ENCODE measurements at regions not wholly inside any gene's neighbourhood (a gene's known extent, or its start where the extent isn't known, plus 50 kb on each side); places are given as distances from the start of the nearest gene placed in this dataset.

DNA sequence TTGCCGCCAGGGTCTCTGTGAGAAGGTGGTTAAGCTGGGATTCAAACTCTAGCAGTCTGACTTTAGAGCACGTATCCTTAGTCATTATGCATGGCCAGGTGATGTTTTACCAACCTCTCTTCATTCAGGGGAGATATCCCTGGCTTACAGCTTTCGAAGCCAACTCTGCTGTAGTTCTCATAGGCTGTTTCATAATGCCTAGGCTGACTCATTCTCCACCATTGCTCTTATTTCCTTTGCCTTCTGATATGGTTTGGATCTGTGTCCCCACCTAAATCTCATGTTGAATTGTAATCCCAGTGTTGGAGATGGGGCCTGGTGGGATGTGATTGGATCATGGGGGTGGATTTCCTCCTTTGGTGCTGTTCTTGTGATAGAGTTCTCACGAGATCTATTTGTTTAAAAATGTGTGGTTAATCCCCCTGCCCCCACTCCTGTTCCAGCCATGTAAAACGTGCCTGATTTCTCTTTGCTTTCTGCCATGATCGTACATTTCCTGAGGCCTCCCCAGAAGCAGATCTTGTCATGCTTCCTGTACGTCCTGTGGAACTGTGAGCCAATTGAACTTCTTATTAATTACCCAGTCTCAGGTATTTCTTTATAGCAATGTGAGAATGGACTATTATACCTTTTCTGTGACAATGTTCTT, 94.6 kb upstream of the MAN1A1 start:
- Mint-ChIP-seq H3K27ac (no peak overlapping the region), H3K27me3 (ENCODE audit: low read depth) (no peaks in the 10 kb centered on the region), H3K9me3 (peaks cover 3% of the 10 kb centered on the region), H3K36me3 (ENCODE audit: low read depth) (no peaks in the 10 kb centered on the region), H3K4me1 (peaks cover 15% of the 10 kb centered on the region), H3K4me3 (no peak overlapping the region)
- TF ChIP-seq, protein P1, sequence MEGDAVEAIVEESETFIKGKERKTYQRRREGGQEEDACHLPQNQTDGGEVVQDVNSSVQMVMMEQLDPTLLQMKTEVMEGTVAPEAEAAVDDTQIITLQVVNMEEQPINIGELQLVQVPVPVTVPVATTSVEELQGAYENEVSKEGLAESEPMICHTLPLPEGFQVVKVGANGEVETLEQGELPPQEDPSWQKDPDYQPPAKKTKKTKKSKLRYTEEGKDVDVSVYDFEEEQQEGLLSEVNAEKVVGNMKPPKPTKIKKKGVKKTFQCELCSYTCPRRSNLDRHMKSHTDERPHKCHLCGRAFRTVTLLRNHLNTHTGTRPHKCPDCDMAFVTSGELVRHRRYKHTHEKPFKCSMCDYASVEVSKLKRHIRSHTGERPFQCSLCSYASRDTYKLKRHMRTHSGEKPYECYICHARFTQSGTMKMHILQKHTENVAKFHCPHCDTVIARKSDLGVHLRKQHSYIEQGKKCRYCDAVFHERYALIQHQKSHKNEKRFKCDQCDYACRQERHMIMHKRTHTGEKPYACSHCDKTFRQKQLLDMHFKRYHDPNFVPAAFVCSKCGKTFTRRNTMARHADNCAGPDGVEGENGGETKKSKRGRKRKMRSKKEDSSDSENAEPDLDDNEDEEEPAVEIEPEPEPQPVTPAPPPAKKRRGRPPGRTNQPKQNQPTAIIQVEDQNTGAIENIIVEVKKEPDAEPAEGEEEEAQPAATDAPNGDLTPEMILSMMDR (IDR thresholded peaks at IDR 0.05; ENCODE audit: unreplicated experiment in 3 of 3) = no peak

GRCh38 chr6:119442776-119443184, 93.2 kb upstream of the MAN1A1 start:
- TF ChIP-seq, protein P1 (IDR thresholded peaks at IDR 0.05; ENCODE audit: unreplicated experiment in 3 of 3) = no peak
- H3K4me1 Mint-ChIP-seq = peaks cover 15% of the 10 kb centered on the region
- no peak overlapping the region for H3K4me3 Mint-ChIP-seq
- no peaks in the 10 kb centered on the region for H3K27me3 Mint-ChIP-seq (ENCODE audit: low read depth)
- H3K27ac Mint-ChIP-seq = no peak overlapping the region
- H3K36me3 Mint-ChIP-seq (ENCODE audit: low read depth) = no peaks in the 10 kb centered on the region
- H3K9me3 Mint-ChIP-seq = peaks cover 3% of the 10 kb centered on the region

DNA sequence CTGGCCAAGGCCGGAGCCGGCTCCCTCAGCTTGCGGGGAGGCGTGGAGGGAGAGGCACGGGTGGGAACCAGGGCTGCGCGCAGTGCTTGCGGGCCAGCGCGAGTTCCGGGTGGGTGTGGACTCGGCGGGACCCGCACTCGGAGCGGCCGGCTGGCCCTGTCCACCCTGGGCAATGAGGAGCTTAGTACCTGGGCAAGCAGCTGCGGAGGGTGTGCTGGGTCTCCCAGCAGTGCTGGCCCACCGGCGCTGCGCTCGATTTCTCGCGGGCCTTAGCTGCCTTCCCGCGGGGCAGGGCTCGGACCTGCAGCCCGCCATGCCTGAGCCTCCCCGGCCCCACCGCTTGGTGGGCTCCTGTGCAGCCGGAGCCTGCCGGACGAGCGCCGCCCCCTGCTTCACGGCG, 91.4 kb upstream of the MAN1A1 start:
- Mint-ChIP-seq H3K27me3 (ENCODE audit: low read depth) (no peaks in the 10 kb centered on the region), H3K27ac (no peak overlapping the region), H3K9me3 (peaks cover 3% of the 10 kb centered on the region), H3K36me3 (ENCODE audit: low read depth) (no peaks in the 10 kb centered on the region), H3K4me3 (no peak overlapping the region), H3K4me1 (peaks cover 5% of the 10 kb centered on the region)
- TF ChIP-seq, protein P1 (IDR thresholded peaks at IDR 0.05; ENCODE audit: unreplicated experiment in 3 of 3) = no peak

DNA sequence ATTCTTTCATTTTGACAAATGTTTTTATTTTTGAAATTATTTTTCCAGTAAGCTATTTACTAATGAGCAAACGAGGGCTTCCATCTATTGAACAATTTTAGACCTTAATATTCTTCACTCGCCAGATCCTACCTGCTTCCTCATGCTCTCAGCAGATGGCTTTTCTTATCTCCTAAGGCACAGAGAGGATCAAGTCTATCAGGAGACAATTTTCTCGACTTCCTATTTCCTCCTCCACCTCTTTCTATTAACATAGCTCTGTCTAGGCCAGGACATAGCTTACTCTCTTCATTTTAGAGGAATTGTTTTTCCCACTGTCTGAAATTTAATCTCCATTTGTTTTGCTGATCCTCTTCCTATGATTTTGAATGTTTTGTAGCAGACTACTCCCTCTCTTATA, 87.0 kb upstream of the MAN1A1 start:
- Mint-ChIP-seq H3K36me3 (ENCODE audit: low read depth) (no peaks in the 10 kb centered on the region), H3K9me3 (no peaks in the 10 kb centered on the region), H3K4me3 (no peak overlapping the region), H3K4me1 (no peaks in the 10 kb centered on the region), H3K27me3 (ENCODE audit: low read depth) (no peaks in the 10 kb centered on the region), H3K27ac (no peak overlapping the region)
- TF ChIP-seq, protein P1 (IDR thresholded peaks at IDR 0.05; ENCODE audit: unreplicated experiment in 3 of 3) = no peak

GRCh38 chr6:119431799-119432198, 82.2 kb upstream of the MAN1A1 start:
- Mint-ChIP-seq H3K4me3 (no peak overlapping the region), H3K27me3 (ENCODE audit: low read depth) (no peaks in the 10 kb centered on the region), H3K27ac (no peak overlapping the region)

DNA sequence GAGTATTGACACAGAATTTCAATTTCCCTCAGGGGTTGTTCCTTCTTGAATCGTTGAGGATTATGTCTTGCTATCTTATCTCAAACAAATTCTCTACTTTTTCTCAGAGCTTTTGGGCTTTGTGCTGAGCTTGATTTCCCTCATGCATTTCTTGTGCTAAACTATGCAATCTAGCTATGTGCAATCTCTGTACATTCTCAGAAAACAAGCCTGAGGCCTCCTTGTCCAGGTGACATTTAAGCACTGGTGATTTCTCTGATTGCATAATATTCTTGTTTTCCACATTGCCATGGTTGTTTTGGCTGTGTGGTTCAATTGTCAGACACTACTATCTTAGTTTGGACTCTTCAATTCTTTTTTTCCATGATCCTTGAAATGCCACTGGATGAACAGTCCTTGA, 81.2 kb upstream of the MAN1A1 start:
- Mint-ChIP-seq H3K27me3 (ENCODE audit: low read depth) (no peaks in the 10 kb centered on the region), H3K4me3 (no peak overlapping the region), H3K36me3 (ENCODE audit: low read depth) (no peaks in the 10 kb centered on the region), H3K27ac (no peak overlapping the region), H3K4me1 (no peaks in the 10 kb centered on the region), H3K9me3 (no peaks in the 10 kb centered on the region)
- TF ChIP-seq, protein P1 (IDR thresholded peaks at IDR 0.05; ENCODE audit: unreplicated experiment in 3 of 3) = no peak

More at GRCh38 chr6:119431799-119432198, 82.2 kb upstream of the MAN1A1 start:
- Mint-ChIP-seq H3K9me3 (no peaks in the 10 kb centered on the region), H3K4me1 (no peaks in the 10 kb centered on the region), H3K36me3 (ENCODE audit: low read depth) (no peaks in the 10 kb centered on the region)
- TF ChIP-seq, protein P1 (IDR thresholded peaks at IDR 0.05; ENCODE audit: unreplicated experiment in 3 of 3) = no peak
